WERI-Rb-1 (cell line): ENCODE measurements at regions not wholly inside any gene's neighbourhood (a gene's known extent, or its start where the extent isn't known, plus 50 kb on each side); places are given as distances from the start of the nearest gene placed in this dataset.

Experiments used
- DNase-seq: peaks from one replicate; pipeline ENCODE4 v3.0.0-alpha.2; 2020
- H3K27ac ChIP-seq: fragments of 250-450 bp; sonication (Bioruptor Pico); 2 replicates; pipeline ENCODE4 v1.5.1; 2020; ENCODE audit warnings: mild to moderate bottlenecking, moderate library complexity
- H3K27me3 ChIP-seq: fragments of 250-450 bp; sonication (Bioruptor Pico); 2 replicates; pipeline ENCODE4 v1.5.1; 2021; ENCODE audit warnings: mild to moderate bottlenecking, low read depth, moderate library complexity; ENCODE audit not compliant: insufficient read depth, severe bottlenecking
- H3K36me3 ChIP-seq: fragments of 250-450 bp; sonication (Bioruptor Pico); 2 replicates; pipeline ENCODE4 v1.5.1; 2020; ENCODE audit warnings: mild to moderate bottlenecking, moderate library complexity
- H3K4me3 ChIP-seq: 2 replicates; pipeline ENCODE4 v1.5.1; 2011; ENCODE audit warnings: low read depth, mild to moderate bottlenecking, control low read depth, low read length
- H3K9me3 ChIP-seq: fragments of 250-450 bp; sonication (Bioruptor Pico); 2 replicates; pipeline ENCODE4 v1.5.1; 2021; ENCODE audit warnings: mild to moderate bottlenecking, moderate library complexity; ENCODE audit not compliant: severe bottlenecking
- CTCF ChIP-seq: IDR thresholded peaks from 2 replicates; pipeline ENCODE4 v1.5.1; 2011; ENCODE audit warnings: low read depth, mild to moderate bottlenecking, control low read depth, inconsistent platforms, low read length

GRCh38 chr10:33706746-33707145 lies 372.3 kb upstream of the NRP1 start:
- no peaks in the 10 kb centered on the region for H3K27me3 ChIP-seq
- no peaks in the 10 kb centered on the region for H3K36me3 ChIP-seq
- no peaks in the 10 kb centered on the region for H3K9me3 ChIP-seq
- H3K27ac ChIP-seq = no peak overlapping the region
- DNase-seq = no peak
- H3K4me3 ChIP-seq = no peak overlapping the region
- no peak for TF ChIP-seq CTCF

- TF ChIP-seq CTCF = no peak
- no peaks in the 10 kb centered on the region for H3K36me3 ChIP-seq
- no peaks in the 10 kb centered on the region for H3K9me3 ChIP-seq
- no peak for DNase-seq
- H3K27me3 ChIP-seq = no peaks in the 10 kb centered on the region
- no peak overlapping the region for H3K4me3 ChIP-seq
- H3K27ac ChIP-seq = no peak overlapping the region
Observed at GRCh38 chr10:33706191-33706590, 371.7 kb upstream of the NRP1 start.

GRCh38 chr10:33704214-33704830 lies 369.9 kb upstream of the NRP1 start:
- H3K9me3 ChIP-seq = no peaks in the 10 kb centered on the region

GRCh38 chr10:33703501-33704213 lies 369.2 kb upstream of the NRP1 start:
- Histone ChIP-seq H3K27ac (no peak overlapping the region), H3K27me3 (no peaks in the 10 kb centered on the region), H3K36me3 (no peaks in the 10 kb centered on the region), H3K9me3 (no peaks in the 10 kb centered on the region), H3K4me3 (no peak overlapping the region)
- no peak for TF ChIP-seq CTCF
- no peak for DNase-seq

More at GRCh38 chr10:33704214-33704830, 369.9 kb upstream of the NRP1 start:
- Histone ChIP-seq H3K27me3 (no peaks in the 10 kb centered on the region), H3K27ac (no peak overlapping the region), H3K4me3 (no peak overlapping the region), H3K36me3 (no peaks in the 10 kb centered on the region)
- no peak for TF ChIP-seq CTCF
- DNase-seq = no peak

- Histone ChIP-seq H3K36me3 (no peaks in the 10 kb centered on the region), H3K27me3 (no peaks in the 10 kb centered on the region), H3K4me3 (no peak overlapping the region), H3K9me3 (no peaks in the 10 kb centered on the region), H3K27ac (no peak overlapping the region)
- no peak for TF ChIP-seq CTCF
- DNase-seq = no peak
Observed at GRCh38 chr10:33698033-33698432, 363.6 kb upstream of the NRP1 start.
